HG02840 (cell line): ENCODE measurements at regions not wholly inside any gene's neighbourhood (a gene's known extent, or its start where the extent isn't known, plus 50 kb on each side); places are given as distances from the start of the nearest gene placed in this dataset.

Source experiments
- ATAC-seq: cut with Tn5 transposase; IDR thresholded peaks from one replicate; pipeline ENCODE4 v1.9.1; 2021; ENCODE audit warnings: mild to moderate bottlenecking, moderate library complexity, moderate number of reproducible peaks; ENCODE audit not compliant: unreplicated experiment, low FRiP score

DNA sequence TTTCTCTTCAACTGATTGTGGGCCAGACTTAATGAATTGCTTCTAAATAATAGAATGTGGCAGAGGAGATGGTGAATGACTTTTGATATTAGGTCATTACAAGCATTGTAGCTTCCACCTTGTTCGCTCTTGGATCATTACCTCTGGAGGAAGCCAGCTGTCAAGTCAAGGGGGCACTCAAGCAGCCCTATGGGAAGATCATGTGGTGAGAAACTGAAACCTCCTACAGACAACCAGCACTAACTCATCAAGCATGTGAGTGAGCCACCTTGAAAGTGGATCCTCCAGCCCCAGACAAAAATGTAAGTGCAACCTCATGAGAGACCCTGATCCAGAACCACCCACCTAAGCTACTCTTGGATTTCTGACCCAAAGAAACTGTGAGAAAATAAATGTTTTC is 109.8 kb upstream of the TBC1D5 start:
- ATAC-seq = no peak

DNA sequence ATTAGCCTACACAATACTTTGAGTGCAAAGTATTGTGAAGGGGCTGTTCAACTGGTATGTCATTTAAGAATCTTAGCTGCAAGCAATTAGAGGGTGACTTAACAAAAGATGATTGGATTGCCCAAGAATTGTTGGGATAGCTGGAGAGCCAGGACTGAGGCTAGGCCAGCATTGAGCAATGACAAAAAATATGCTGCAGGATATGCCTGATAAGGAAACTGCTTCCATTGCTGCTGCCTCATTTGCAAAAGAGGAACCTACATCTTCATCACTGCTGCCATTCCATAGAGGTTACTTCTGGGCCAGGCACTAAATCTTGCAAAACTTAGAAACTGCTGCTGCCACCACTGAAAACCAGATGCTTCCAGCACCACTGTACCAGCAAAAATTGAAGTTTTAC is 108.0 kb upstream of the TBC1D5 start:
- ATAC-seq = no peak

DNA sequence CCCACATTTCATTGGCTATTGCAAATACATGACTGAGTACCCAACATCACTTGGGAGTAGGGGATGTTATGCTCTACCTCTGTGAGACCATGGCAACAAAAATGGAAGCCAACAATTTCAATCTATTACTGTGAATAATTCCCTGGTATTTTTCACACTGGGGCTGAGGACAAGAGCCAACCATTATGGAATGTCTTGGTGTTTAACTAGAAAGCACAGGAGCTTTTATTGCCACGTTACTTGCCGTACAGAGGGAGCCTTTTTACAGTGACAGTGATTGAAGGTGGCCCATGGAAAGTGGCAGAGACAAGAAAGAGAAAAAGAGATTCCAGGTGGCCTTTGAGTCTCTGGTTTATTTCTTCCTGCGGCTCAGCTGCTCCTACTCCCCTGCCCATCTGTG is 105.7 kb upstream of the TBC1D5 start:
- no peak for ATAC-seq

DNA sequence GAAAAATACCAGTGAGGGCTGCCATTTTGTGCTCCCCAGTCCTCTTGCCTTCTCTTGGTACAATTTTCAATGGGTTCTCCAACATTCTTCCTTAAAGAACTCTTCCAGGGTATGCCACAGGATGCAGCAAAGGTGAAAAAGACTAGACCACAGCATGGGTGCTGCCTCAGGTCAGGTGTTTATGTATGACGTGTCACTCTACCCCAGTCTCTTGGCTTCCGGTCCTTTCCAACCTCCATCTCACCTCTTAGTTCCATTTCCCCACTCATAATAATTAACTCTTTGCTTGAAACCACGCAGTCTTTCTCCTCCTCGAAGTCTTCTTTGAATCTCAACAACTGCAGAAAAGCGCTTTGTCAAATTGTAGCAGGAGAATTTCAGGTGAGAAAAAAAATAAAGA is 104.7 kb upstream of the TBC1D5 start:
- ATAC-seq = no peak

DNA sequence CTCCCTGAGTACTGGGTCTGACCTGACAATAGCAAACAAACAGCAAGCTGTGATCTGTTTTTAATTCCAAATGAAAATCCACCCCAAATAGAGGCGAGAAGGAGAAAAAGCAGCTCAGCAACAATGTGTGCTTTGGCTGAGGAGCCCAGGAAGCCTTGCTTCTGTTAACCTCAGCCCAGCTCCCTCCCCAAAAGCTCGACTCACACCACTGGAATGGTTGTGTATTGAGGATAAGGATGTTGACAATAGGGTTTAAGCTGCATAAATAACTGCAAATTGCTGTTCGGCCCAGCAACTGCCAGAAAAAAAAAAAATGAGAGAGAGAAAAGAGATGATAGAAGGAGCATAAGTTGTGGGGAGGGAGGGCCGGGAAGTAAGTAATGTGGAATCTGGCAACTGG is 104.0 kb upstream of the TBC1D5 start:
- no peak for ATAC-seq

DNA sequence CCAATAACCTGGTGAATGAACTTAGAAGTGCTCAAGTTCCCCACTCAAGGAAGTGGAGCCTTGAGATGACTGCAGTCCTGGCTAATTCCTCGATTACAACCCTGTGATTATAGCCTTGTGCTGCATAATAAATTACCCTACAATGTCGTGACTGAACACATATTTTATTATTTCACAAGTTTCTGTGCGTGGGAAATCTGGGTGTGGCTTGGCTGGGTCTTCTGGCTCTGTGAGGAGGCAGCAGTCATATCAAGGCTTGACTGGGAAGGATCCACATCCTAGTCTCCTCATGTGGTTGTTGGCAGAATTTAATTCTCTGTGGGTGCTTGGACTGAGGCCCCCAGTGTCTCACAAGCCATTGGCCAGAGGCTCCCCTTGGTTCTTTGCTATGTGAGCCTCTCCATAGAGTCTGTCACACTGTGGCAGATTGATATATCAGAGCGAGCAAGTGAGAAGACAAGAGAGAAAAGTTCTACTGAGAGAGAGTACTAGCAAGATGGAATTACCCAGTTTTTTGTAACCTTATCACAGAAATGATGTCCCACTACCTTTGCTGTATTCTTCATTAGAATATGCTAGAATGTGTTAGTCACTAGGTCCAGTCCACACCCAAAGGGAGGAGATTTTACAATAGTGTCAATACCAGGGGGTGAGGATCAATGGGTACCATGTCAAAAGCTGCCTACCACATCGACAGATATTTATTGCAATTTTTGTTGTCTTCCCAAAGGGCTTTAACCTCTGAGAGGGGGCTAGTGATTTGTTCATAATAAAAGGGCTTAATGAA is 102.8 kb upstream of the TBC1D5 start:
- ATAC-seq = no peak

DNA sequence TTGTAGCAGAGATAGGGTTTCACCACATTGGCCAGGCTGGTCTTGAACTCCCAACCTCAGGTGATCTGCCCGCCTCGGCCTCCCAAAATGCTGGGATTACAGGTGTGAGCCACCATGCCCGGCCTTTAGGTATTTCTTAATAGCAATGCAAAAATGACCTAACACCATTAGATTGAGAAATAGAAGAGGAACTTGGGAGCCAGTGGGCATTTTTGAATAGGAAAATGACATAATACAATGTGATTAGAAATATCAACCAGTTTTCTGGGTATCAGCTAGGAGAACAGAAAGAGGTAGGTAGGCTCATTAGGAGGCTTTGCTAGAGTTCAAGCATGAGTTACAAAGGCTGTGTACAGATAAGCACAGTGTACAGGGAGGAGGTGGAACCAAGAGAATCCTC is 101.8 kb upstream of the TBC1D5 start:
- ATAC-seq = no peak

DNA sequence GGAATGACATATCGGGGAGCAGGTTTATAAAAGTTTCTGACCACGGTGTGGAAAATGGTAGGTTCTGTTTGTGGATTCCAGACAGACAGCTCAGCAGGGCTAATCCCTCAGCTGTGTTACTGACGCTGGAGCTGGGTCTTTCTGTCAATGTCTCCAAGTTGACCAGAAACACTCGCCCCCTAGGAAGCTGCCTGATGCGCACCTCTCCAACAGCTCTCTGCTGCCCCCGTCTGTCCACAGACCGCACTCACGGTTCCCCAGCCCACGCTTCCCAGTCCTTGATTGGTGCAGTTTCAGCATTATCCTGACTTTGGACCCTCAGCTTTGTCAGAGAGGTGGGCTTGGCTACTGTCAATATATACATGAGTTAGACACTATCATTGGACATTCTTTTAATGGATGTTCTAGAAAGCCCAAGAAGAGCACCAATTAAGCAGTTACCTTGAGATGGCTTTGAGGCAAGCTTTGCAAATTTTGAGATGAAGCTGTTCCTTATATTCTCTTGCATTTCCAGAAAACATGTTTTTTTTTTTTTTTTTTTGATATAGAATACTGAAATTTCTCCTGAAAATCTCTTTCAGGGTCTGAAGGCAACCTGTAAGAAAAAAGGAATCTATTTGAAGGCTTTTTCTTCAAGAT is 98.9 kb upstream of the TBC1D5 start:
- ATAC-seq = peak; percentile 79

DNA sequence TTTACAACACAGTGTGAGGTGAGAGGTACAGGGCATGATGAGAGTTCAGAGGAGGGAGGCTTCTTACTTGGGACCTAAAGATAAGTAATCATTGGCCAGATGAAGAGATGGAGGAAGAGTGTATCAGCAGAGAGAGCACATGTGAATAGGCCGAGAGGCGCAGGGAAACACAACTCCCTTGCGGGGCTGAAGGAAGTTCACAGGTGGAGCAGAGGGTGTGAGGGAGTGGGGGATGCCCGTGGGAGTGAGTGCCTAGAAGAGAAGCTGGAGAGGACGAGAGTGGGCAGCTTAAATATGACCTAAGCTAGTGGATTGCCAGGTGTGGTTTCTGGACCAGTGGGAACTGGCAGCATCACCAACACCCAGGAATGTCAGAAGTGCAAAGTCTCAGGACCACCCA is 98.2 kb upstream of the TBC1D5 start:
- no peak for ATAC-seq

DNA sequence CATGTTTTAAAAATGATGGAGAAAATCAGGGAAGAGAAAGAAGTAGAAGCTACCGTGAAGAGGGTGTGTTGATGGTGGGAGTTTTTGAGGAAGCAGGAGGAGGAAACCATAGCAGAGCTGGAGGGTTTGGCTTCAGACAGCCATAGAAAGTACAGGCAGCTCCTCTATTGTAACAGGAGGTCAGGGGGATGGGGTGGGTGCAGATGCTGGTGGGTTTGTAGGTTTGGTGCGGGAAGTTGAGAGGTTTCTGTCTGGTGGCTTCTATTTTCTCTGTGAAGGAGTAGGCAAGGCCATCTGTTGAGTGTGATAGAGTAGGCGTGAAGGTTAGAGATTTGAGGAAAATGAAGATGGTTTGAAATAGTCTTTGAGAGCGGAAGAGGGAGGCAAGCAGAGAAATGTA is 97.7 kb upstream of the TBC1D5 start:
- no peak for ATAC-seq

DNA sequence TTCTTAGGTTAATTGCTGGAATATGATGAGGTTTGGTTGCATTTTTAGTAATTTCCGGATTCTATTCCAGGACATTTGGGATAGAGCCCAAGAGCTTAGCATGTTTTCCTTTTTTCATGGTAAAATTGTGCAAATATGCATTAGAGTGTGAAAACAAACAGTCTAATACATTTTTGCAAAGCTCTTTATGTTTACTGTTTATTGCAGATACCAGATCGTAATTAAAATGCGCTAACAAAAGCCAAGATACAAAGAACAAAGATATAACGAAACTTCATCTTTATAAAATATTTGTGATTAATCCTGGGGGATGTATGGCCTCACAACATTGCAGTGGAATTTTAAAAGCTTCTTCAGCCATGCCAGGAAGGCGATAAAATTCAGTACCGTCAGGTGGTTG is 94.5 kb upstream of the TBC1D5 start:
- ATAC-seq = no peak

DNA sequence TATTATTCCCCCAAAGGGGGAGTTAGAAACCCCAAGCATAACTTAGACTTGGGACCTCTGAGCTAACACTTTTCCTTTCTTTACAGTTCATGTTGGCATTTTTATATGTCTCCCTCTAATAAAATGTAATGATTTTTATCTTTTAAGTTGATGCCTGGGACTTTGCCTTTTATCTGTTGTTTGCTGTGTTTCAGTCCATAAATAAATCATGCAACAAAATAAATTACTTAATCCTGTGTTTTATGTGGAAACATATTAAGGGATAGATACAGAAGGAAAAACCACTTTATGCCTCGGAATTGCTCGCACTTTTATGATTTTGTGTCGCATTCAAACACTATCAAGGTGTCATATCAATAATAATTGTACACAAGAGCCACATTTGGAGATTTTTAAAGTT is 93.7 kb upstream of the TBC1D5 start:
- ATAC-seq = no peak

DNA sequence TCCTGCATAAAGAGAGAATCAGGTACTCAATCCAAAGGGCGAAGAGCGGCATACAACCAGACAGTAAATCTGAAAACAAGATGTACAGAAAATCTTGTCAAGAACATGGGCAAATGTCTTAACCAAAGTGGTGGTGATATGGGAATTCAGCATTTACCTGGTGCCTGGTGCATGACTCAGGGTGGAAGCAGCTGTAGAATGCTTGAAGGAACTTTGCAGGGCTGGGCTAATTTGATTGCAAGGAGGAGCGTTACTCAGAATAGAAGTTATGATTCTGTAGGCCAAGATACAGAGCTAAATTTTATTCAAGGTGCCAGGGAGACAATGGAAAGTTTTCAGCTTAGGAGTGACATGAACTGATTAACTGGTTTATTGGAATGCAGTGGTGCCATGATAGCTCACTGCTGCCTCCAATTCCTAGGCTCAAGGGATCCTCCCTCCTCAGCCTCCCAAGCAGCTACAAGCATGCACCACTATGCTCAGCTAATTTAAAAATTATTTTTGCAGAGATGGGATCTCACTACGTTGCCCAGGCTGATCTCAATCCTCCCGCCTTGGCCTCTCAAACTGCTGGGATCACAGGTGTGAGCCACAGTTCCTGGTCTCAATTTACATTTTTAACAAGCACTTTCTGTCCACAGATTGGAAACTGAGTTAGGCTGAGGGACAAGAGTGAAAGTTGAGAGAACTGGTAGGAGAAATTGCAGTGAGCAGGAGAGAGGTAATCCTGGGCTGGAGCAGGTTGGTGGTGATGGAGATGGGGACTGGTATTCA is 91.5 kb upstream of the TBC1D5 start:
- no peak for ATAC-seq

DNA sequence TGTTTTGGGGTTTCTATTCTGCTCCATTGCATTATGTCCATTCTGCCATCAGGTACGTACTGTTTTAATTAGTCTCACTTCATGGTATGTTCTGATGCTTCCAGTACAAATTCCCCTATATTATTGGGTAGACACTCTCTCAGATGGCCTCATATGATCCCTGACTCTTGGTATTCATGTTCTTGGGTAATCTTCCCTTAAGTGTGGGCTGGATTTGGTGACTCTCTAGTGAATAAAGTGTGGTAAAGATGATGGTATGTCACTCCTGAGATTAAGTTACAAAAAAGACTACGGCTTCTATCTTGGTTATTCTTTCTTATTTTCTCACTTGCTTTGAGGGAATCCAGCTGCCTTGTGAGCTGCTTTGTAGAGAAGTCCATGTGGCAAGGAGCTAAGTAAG is 89.6 kb upstream of the TBC1D5 start:
- ATAC-seq = no peak

DNA sequence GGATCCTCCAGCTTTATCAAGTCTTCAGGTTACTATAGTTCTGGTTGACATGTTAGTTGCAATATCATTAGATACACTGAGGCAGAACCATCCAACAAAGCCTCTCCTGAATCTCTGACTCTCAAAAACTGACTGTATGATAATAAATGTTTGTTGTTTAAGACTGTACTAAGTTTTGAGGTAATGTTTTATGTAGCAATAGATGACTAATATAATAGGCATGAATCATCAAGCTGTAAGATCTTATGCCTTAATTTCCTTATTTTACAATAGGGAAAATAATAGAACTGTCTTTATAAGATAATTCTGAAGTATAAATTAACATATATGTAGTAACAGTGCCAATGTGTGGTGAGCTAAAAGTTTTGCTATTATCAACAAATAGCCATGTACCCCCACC is 88.9 kb upstream of the TBC1D5 start:
- no peak for ATAC-seq

DNA sequence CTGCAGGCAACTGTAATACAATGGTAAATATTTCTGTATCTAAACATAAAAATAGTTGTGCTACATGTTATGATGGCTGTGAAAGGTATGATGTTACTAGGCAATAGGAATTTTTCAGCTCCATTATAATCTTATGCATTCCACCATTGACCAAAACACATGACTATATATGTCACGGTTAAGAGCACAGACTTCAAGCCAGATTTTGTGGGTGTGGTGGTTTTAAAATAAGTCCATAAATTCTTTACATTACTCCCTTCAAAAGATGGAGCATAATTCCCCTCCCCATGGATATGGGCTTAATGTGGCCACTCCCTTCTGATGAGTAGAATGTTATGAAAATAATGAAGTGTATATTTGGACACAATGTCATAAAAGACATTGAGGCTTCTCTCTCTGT is 88.4 kb upstream of the TBC1D5 start:
- ATAC-seq = no peak

DNA sequence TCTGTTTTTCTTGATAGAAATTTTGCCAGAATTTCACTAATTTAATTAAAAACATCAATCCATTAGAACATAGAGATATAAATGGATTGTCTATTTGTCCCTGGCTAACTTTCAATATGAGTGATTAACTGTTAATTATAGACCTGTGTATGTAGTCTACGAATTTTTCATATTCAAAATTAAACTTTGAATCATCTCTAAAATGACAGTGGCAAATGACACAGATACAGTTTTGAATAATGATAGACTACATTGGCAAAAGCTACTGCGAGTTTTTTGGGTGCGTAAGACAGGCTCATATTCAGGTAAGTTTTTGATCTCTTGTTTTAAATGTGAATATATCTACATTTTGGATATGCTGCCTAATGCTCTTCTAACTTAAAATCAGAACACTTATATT is 86.0 kb upstream of the TBC1D5 start:
- ATAC-seq = no peak

DNA sequence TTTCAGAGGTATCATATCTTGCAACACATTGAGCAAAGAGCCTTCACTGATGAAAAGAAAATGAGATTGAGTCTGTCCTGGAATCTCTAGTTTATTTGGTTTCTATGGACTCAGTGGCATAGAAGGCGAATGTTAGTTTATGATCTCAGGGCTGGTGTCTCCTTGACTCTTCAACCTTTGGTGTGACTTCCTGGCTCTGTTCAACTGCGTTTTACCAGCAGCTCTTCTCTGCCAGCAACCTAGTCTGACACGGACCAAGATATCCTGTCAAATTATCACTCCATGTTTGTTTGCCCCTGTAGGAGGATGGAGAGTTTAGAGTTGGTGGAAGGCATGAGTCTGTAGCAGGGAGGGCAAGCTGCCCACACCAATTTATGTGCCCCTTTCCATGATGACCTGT is 82.9 kb upstream of the TBC1D5 start:
- ATAC-seq = no peak

DNA sequence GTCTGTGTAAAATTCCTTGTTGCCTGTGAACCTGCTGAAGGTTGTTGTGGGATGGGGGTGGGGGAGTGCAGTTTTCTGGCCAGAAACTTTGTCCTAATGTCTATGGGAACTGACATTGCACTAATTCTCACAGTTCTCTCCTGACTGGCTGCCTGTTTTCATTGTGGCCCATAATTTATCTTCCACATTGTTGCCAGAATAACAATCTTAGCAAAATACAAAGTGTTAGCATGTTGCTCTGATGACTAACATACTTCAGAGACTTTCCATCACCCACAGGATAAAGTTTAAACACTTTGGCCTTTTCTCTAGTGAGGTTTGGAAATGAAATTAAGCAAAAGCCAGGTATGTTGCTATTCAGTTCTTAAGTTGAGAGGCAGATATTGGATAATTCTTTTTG is 81.4 kb upstream of the TBC1D5 start:
- no peak for ATAC-seq

DNA sequence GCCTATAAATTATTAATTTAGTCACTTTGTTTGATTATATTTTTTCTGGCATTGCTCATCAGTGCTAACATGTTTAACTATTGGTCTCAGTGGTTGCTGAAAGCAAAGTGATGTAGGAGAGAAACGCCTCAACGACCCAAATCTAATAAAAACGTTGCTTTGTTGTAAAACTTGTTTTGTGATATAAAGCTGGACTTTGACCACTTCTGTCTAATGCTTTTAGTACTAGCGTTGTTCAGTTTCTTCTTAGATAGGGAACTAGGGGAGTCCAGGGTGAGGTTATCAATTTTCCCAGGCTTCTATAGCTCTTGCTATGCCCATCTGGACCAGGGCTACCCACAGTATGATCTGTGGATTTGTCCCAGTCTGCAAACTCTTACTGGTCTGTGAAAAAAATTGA is 80.6 kb upstream of the TBC1D5 start:
- ATAC-seq = no peak

DNA sequence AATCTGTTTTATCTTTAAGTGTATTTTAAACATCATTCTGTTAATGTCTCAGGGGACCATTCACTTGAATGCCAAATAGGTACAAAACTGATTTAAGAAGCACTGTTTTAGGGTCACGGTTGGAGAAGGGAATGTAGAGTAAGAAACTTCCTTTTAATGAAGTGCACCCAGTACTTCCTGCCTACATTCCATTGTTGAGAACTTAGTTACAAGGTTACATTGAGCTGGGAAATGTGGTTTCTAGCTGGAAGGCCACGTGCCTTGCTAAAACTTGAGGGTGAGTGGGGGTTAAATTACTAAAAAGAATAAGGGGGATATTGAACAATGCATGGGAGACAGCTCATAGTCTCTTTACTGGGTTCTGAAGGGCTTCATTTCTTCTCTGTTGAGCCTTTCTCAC is 78.3 kb upstream of the TBC1D5 start:
- ATAC-seq = no peak

DNA sequence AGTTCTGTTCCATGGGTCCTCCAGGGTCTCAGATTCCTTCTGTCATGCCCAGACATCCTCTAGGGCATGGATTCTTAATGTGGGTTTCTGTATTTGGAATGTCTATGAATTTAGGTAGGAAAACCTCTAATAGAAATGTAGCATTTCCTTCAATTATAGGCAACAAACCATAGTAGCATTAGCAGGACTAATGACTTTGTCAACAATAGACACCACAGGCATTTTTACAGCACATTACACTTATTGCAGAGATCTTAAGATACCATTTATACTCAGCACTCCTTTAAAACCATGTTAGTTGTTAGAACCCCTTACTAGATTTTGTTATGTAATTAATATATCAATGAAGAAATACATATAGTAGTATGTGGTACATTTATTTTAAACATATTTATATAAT is 77.8 kb upstream of the TBC1D5 start:
- ATAC-seq = no peak
